Osteocyte (in vitro differentiated cells): ENCODE measurements at regions not wholly inside any gene's neighbourhood (a gene's known extent, or its start where the extent isn't known, plus 50 kb on each side); places are given as distances from the start of the nearest gene placed in this dataset.
"Not testable (repeated sequence)": the region's sequence is repeated elsewhere in the genome, so short reads cannot be mapped to it uniquely, and the experiment has no call there.

Experiments
- DNase-seq: peaks from one replicate; pipeline ENCODE4 v3.0.0; 2021; ENCODE audit warnings: mixed read lengths; ENCODE audit not compliant: unreplicated experiment; ENCODE audit errors: extremely low spot score
- H3K27ac Mint-ChIP-seq: one replicate; pipeline ENCODE4 v1.8.0; 2021; ENCODE audit warnings: mild to moderate bottlenecking, mixed read lengths; ENCODE audit not compliant: unreplicated experiment
- H3K27me3 Mint-ChIP-seq: one replicate; pipeline ENCODE4 v1.8.0; 2021; ENCODE audit warnings: mixed read lengths; ENCODE audit not compliant: unreplicated experiment
- H3K36me3 Mint-ChIP-seq: one replicate; pipeline ENCODE4 v1.8.0; 2021; ENCODE audit warnings: mixed read lengths; ENCODE audit not compliant: unreplicated experiment
- H3K4me1 Mint-ChIP-seq: one replicate; pipeline ENCODE4 v1.8.0; 2021; ENCODE audit warnings: mixed read lengths; ENCODE audit not compliant: unreplicated experiment
- H3K4me3 Mint-ChIP-seq: one replicate; pipeline ENCODE4 v1.8.0; 2021; ENCODE audit warnings: mild to moderate bottlenecking, moderate library complexity, mixed read lengths; ENCODE audit not compliant: unreplicated experiment
- H3K9me3 Mint-ChIP-seq: one replicate; pipeline ENCODE4 v1.8.0; 2021; ENCODE audit warnings: mixed read lengths; ENCODE audit not compliant: unreplicated experiment
- CTCF ChIP-seq: fragments of 200-600 bp; sonication (generic); IDR thresholded peaks from 2 replicates; pipeline ENCODE4 v1.5.0; 2021; ENCODE audit warnings: antibody characterized with exemption, mild to moderate bottlenecking, moderate library complexity

- H3K27me3 Mint-ChIP-seq: no peaks in the 10 kb centered on the region
- no peak for TF ChIP-seq CTCF
- peaks cover 11% of the 10 kb centered on the region for H3K9me3 Mint-ChIP-seq
- H3K27ac Mint-ChIP-seq: no peak overlapping the region
- no peaks in the 10 kb centered on the region for H3K4me1 Mint-ChIP-seq
- DNase-seq: no peak
- H3K4me3 Mint-ChIP-seq: no peak overlapping the region
- no peaks in the 10 kb centered on the region for H3K36me3 Mint-ChIP-seq
Observed at GRCh38 chr13:82165396-82166174, 1716.7 kb downstream of the SLITRK1 start.

GRCh38 chr13:82164780-82165395 is 1717.4 kb downstream of the SLITRK1 start:
- DNase-seq, H3K27me3 Mint-ChIP-seq, H3K4me1 Mint-ChIP-seq, H3K27ac Mint-ChIP-seq, H3K4me3 Mint-ChIP-seq, H3K36me3 Mint-ChIP-seq: not testable (repeated sequence)
- peaks cover 11% of the 10 kb centered on the region for H3K9me3 Mint-ChIP-seq

- DNase-seq: no peak
- Mint-ChIP-seq H3K4me1 (no peaks in the 10 kb centered on the region), H3K4me3 (no peak overlapping the region), H3K27me3 (no peaks in the 10 kb centered on the region), H3K9me3 (no peaks in the 10 kb centered on the region), H3K27ac (no peak overlapping the region), H3K36me3 (no peaks in the 10 kb centered on the region)
- TF ChIP-seq CTCF: no peak
Observed at GRCh38 chr13:82147526-82147925, 1734.7 kb downstream of the SLITRK1 start.

GRCh38 chr13:82136880-82137279 is 1745.4 kb downstream of the SLITRK1 start:
- Mint-ChIP-seq H3K4me1 (no peaks in the 10 kb centered on the region), H3K9me3 (no peaks in the 10 kb centered on the region), H3K27ac (no peak overlapping the region), H3K36me3 (no peaks in the 10 kb centered on the region), H3K27me3 (peaks cover 3% of the 10 kb centered on the region), H3K4me3 (no peak overlapping the region)
- DNase-seq: no peak
- no peak for TF ChIP-seq CTCF

GRCh38 chr13:82129281-82129680 is 1753.0 kb downstream of the SLITRK1 start:
- Mint-ChIP-seq H3K27ac (no peak overlapping the region), H3K4me1 (no peaks in the 10 kb centered on the region)
- DNase-seq: no peak

More at GRCh38 chr13:82129281-82129680, 1753.0 kb downstream of the SLITRK1 start:
- Mint-ChIP-seq H3K4me3 (no peak overlapping the region), H3K9me3 (no peaks in the 10 kb centered on the region), H3K36me3 (no peaks in the 10 kb centered on the region), H3K27me3 (peaks cover 3% of the 10 kb centered on the region)
- TF ChIP-seq CTCF: no peak
